Uterus (tissue), 3 donors: ENCODE measurements at regions not wholly inside any gene's neighbourhood (a gene's known extent, or its start where the extent isn't known, plus 50 kb on each side); places are given as distances from the start of the nearest gene placed in this dataset.

Experiments used
- DNase-seq, 2 donors: peaks; one replicate each; pipeline ENCODE4 v3.0.0-alpha.2; 2019 to 2020
- H3K27ac ChIP-seq, 2 donors: fragments of 200-600 bp; sonication (generic); 1 replicate in 1 of 2; 2 replicates in 1 of 2; pipeline ENCODE4 v1.5.1; 2016 to 2018
- H3K27me3 ChIP-seq, 2 donors: fragments of 200-600 bp; sonication (generic); one replicate each; pipeline ENCODE4 v1.5.1; 2018 to 2019; ENCODE audit warnings: control low read depth in 1 of 2
- H3K36me3 ChIP-seq, 2 donors: fragments of 200-600 bp; sonication (generic); one replicate each; pipeline ENCODE4 v1.5.1; 2019; ENCODE audit warnings: control low read depth in 1 of 2
- H3K4me1 ChIP-seq, 2 donors: fragments of 200-600 bp; sonication (generic); one replicate each; pipeline ENCODE4 v1.5.1; 2018 to 2019; ENCODE audit warnings: control low read depth in 1 of 2
- H3K4me3 ChIP-seq, 2 donors: fragments of 200-600 bp; sonication (generic); 1 replicate in 1 of 2; 2 replicates in 1 of 2; pipeline ENCODE4 v1.5.1; 2018 to 2019; ENCODE audit warnings: mild to moderate bottlenecking in 1 of 2
- H3K9me3 ChIP-seq, 2 donors: fragments of 200-600 bp; sonication (generic); one replicate each; pipeline ENCODE4 v1.5.1; 2019; ENCODE audit warnings: control low read depth in 1 of 2
- POLR2A ChIP-seq, 2 donors: fragments of 450-650 bp; IDR thresholded peaks; one replicate each; pipeline ENCODE4 v1.6.1; 2016; ENCODE audit warnings: antibody characterized with exemption in 2 of 2, mild to moderate bottlenecking in 1 of 2, moderate library complexity in 1 of 2
- intact Hi-C: fragments of 100-400 bp; cut with DNase I; formaldehyde crosslinking; loops from one replicate; pipeline ENCODE4 v1.15.1; 2023; ENCODE audit warnings: low total_unique reads
- TF ChIP-seq, protein P1 (sequence below), 4 experiments: fragments of 200-600 bp in 2 of 4; fragments of 450-650 bp in 2 of 4; sonication (generic) in 2 of 4; IDR thresholded peaks; one replicate each; pipeline ENCODE4 v1.5.1; 2016 to 2019; ENCODE audit warnings: antibody characterized with exemption in 4 of 4, mild to moderate bottlenecking in 2 of 4, moderate library complexity in 1 of 4
- donor health status: DM: yes; HTN: yes; CAD: no.

DNA sequence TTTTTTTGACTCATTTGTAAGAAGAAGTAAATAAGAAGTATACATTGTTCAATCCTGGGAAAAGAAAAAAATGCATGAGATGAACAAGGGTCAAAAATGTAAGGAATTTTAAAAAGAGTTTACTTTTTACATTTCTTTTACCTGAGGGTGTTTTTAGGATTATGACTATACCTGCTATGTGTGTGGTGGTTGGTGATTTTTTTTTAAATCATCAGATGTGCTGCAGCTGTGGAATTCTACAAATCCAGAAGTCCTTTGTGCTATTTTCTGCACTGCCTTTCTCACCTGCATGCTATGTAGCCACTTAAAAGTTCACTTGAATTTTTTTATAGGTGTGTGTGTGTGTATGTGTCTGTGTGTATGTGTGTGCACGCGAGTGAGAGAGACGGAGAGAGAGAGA, 185.3 kb downstream of the FAT3 start:
- intact Hi-C loops: no loop called here
- no peak overlapping the region for H3K27ac ChIP-seq
- TF ChIP-seq, protein P1, sequence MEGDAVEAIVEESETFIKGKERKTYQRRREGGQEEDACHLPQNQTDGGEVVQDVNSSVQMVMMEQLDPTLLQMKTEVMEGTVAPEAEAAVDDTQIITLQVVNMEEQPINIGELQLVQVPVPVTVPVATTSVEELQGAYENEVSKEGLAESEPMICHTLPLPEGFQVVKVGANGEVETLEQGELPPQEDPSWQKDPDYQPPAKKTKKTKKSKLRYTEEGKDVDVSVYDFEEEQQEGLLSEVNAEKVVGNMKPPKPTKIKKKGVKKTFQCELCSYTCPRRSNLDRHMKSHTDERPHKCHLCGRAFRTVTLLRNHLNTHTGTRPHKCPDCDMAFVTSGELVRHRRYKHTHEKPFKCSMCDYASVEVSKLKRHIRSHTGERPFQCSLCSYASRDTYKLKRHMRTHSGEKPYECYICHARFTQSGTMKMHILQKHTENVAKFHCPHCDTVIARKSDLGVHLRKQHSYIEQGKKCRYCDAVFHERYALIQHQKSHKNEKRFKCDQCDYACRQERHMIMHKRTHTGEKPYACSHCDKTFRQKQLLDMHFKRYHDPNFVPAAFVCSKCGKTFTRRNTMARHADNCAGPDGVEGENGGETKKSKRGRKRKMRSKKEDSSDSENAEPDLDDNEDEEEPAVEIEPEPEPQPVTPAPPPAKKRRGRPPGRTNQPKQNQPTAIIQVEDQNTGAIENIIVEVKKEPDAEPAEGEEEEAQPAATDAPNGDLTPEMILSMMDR (IDR thresholded peaks at IDR 0.05): no peak
- TF ChIP-seq POLR2A (IDR thresholded peaks at IDR 0.05): no peak
- no peak for DNase-seq
- H3K4me1 ChIP-seq: no peaks in the 10 kb centered on the region
- no peak overlapping the region for H3K4me3 ChIP-seq
- no peaks in the 10 kb centered on the region for H3K27me3 ChIP-seq
- no peaks in the 10 kb centered on the region for H3K36me3 ChIP-seq
- no peaks in the 10 kb centered on the region for H3K9me3 ChIP-seq

DNA sequence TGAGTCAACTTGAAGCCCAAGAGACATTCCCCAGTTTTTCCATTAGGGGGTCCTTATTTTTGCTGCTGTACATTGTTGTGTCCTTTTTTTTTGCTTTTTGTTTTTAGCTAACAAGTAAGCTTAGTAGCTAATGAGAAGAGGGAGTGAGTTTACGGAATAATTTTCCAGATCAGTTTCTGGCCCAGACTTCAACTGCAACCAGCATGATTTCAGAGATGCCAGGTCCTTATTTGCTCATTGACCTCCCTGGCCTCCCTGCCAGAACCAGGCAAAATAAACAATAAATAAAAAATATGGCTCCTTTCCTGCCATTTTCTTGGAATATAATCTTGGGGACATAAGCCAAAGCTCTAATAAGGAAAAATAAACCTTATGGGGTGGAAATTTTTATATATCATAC, 185.9 kb downstream of the FAT3 start:
- TF ChIP-seq, protein P1 (IDR thresholded peaks at IDR 0.05): no peak
- TF ChIP-seq POLR2A (IDR thresholded peaks at IDR 0.05): no peak
- DNase-seq: no peak
- no peak overlapping the region for H3K27ac ChIP-seq
- no peaks in the 10 kb centered on the region for H3K9me3 ChIP-seq
- intact Hi-C loops: no loop called here
- no peaks in the 10 kb centered on the region for H3K36me3 ChIP-seq
- no peaks in the 10 kb centered on the region for H3K27me3 ChIP-seq
- H3K4me1 ChIP-seq: no peaks in the 10 kb centered on the region
- no peak overlapping the region for H3K4me3 ChIP-seq

GRCh38 chr11:92411431-92411830, 186.8 kb downstream of the FAT3 start:
- no peak for TF ChIP-seq POLR2A (IDR thresholded peaks at IDR 0.05)
- TF ChIP-seq, protein P1 (IDR thresholded peaks at IDR 0.05): no peak
- Histone ChIP-seq H3K4me1 (no peaks in the 10 kb centered on the region), H3K36me3 (no peaks in the 10 kb centered on the region), H3K27me3 (no peaks in the 10 kb centered on the region), H3K9me3 (no peaks in the 10 kb centered on the region), H3K27ac (no peak overlapping the region), H3K4me3 (no peak overlapping the region)
- intact Hi-C loops: no loop called here
- no peak for DNase-seq

DNA sequence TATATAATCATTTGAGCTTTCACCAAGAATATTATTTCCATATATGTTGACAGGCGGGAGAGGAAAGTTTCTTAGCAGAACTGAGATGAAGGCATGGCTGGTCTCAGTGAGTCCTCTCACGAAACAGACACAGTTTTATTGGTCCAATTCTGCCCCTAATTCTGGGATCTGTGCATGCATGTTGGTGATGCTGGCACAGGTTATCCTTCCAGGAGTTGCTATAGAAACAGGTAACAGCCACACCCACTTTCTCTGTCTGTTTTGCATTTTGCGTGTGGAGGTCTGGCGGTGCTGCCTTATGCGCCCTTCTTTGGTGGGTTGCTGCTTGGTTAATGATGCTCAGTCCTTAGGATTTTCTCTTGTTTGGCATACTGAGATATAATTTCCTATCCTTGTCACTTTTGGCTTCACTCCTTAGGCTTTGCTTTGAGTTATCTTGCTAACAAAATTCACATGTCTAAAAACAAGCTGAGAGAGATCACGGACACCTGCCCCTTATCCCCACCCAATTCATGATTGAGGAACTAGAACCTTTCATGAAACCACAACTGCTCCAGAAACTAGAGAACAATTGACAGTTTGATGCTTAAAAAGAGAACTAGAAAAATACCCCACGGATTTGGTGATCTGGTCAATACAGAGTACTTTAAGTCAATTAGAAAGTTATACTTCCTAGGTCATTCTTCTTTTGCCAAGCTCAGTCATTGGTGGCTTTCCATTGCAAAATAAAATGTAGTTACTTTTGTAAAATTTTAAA, 189.3 kb downstream of the FAT3 start:
- Histone ChIP-seq H3K36me3 (no peaks in the 10 kb centered on the region), H3K4me3 (no peak overlapping the region), H3K4me1 (no peaks in the 10 kb centered on the region), H3K27me3 (no peaks in the 10 kb centered on the region), H3K9me3 (no peaks in the 10 kb centered on the region), H3K27ac (no peak overlapping the region)
- DNase-seq: no peak
- intact Hi-C loops: no loop called here
- no peak for TF ChIP-seq POLR2A (IDR thresholded peaks at IDR 0.05)
- TF ChIP-seq, protein P1 (IDR thresholded peaks at IDR 0.05): no peak

GRCh38 chr11:92416971-92417725, 192.5 kb downstream of the FAT3 start:
- Histone ChIP-seq H3K36me3 (no peaks in the 10 kb centered on the region), H3K27me3 (no peaks in the 10 kb centered on the region), H3K4me1 (no peaks in the 10 kb centered on the region), H3K4me3 (no peak overlapping the region), H3K27ac (no peak overlapping the region), H3K9me3 (no peaks in the 10 kb centered on the region)
- TF ChIP-seq POLR2A (IDR thresholded peaks at IDR 0.05): no peak
- TF ChIP-seq, protein P1 (IDR thresholded peaks at IDR 0.05): no peak
- no peak for DNase-seq
- intact Hi-C loops: no loop called here
